SJSA1 (cell line): ENCODE measurements at regions not wholly inside any gene's neighbourhood (a gene's known extent, or its start where the extent isn't known, plus 50 kb on each side); places are given as distances from the start of the nearest gene placed in this dataset.

Experiments used
- DNase-seq, 2 experiments: peaks; one replicate each; pipeline ENCODE4 v3.0.0-alpha.2; 2015 to 2020; ENCODE audit warnings: low spot score in 2 of 2, low read depth in 1 of 2
- H3K27ac ChIP-seq: fragments of 250-450 bp; sonication (Bioruptor Pico); 2 replicates; pipeline ENCODE4 v1.5.1; 2020; ENCODE audit warnings: mild to moderate bottlenecking, moderate library complexity
- H3K27me3 ChIP-seq: fragments of 250-450 bp; sonication (Bioruptor Pico); replicated peaks from 2 replicates; pipeline ENCODE4 v1.5.1; 2020; ENCODE audit warnings: mild to moderate bottlenecking, moderate library complexity
- H3K36me3 ChIP-seq: fragments of 250-450 bp; sonication (Bioruptor Pico); 2 replicates; pipeline ENCODE4 v1.5.1; 2020; ENCODE audit warnings: mild to moderate bottlenecking
- H3K4me1 ChIP-seq: fragments of 250-450 bp; sonication (Bioruptor Pico); replicated peaks from 2 replicates; pipeline ENCODE4 v1.6.1; 2021; ENCODE audit warnings: mild to moderate bottlenecking
- H3K4me3 ChIP-seq: fragments of 250-450 bp; sonication (Bioruptor Pico); 2 replicates; pipeline ENCODE4 v1.5.1; 2020; ENCODE audit warnings: mild to moderate bottlenecking
- H3K9me3 ChIP-seq: fragments of 250-450 bp; sonication (Bioruptor Pico); replicated peaks from 2 replicates; pipeline ENCODE4 v1.5.1; 2020; ENCODE audit warnings: mild to moderate bottlenecking

DNA sequence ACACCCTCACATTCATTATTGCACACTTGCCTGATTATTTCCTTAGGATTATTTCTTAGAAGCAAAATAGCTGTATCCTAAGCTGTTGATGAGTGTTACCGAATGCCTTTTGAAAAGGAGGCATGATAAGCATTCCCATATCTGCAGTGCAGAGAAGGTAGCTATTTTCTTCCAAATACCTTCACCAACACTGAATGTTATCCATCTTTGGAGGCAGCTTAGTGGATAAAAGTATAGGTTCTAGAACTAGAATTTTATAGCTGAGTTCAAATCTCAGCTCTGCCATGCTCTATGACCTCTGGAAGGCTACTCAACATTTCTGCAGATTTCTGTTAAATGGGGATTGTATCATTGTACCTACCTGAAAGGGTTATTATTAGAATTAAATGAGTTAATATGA is 185.0 kb upstream of the CCDC150 start:
- no peaks in the 10 kb centered on the region for H3K36me3 ChIP-seq
- H3K9me3 ChIP-seq, result no peaks in the 10 kb centered on the region
- H3K27me3 ChIP-seq, result no peaks in the 10 kb centered on the region
- H3K27ac ChIP-seq, result no peak overlapping the region
- H3K4me3 ChIP-seq, result no peak overlapping the region
- DNase-seq, result no peak
- peaks cover 8% of the 10 kb centered on the region for H3K4me1 ChIP-seq

GRCh38 chr2:196459539-196459938 is 180.0 kb upstream of the CCDC150 start:
- Histone ChIP-seq H3K4me1 (peaks cover 12% of the 10 kb centered on the region), H3K27me3 (no peaks in the 10 kb centered on the region; the same call in 1 of the 2 replicates), H3K36me3 (no peaks in the 10 kb centered on the region), H3K27ac (no peak overlapping the region), H3K4me3 (no peak overlapping the region), H3K9me3 (no peaks in the 10 kb centered on the region)
- DNase-seq, result peak; percentile 54 to 59

- no peaks in the 10 kb centered on the region for H3K9me3 ChIP-seq
- no peaks in the 10 kb centered on the region; the same call in 1 of the 2 replicates for H3K27me3 ChIP-seq
- no peak for DNase-seq
- H3K4me3 ChIP-seq, result no peak overlapping the region
- no peak overlapping the region for H3K27ac ChIP-seq
- H3K4me1 ChIP-seq, result peaks cover 12% of the 10 kb centered on the region
- no peaks in the 10 kb centered on the region for H3K36me3 ChIP-seq
Measured at GRCh38 chr2:196463706-196464105, 175.8 kb upstream of the CCDC150 start.

GRCh38 chr2:196464311-196464710 is 175.2 kb upstream of the CCDC150 start:
- Histone ChIP-seq H3K4me1 (peaks cover 6% of the 10 kb centered on the region), H3K4me3 (no peak overlapping the region), H3K36me3 (no peaks in the 10 kb centered on the region), H3K27ac (no peak overlapping the region), H3K9me3 (no peaks in the 10 kb centered on the region), H3K27me3 (no peaks in the 10 kb centered on the region; the same call in 1 of the 2 replicates)
- DNase-seq, result no peak

DNA sequence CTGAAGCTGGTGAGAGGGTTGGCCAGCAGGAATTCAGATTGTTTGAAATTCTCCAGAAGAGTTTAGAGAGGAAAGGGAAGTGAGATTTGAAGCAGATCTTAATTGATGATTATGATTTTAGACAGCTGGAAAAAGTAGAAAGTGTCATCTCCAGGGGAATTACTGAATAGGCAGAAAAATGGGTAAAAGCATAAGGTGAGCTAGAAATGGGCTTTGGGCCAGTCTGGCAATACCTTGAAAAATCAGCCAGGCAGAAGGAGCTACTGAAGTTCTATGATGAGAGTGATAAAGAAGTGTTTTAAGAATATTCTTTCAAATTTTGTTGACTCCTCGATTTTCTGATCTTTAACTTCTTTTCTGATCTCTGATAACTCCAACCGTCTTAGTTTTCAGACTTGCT is 172.9 kb upstream of the CCDC150 start:
- no peaks in the 10 kb centered on the region for H3K36me3 ChIP-seq
- no peak for DNase-seq

GRCh38 chr2:196468394-196468793 is 171.1 kb upstream of the CCDC150 start:
- H3K4me1 ChIP-seq, result no peaks in the 10 kb centered on the region
- no peak for DNase-seq
- no peaks in the 10 kb centered on the region for H3K36me3 ChIP-seq

More for the DNA sequence above, 172.9 kb upstream of the CCDC150 start:
- H3K9me3 ChIP-seq, result no peaks in the 10 kb centered on the region
- H3K4me3 ChIP-seq, result no peak overlapping the region
- no peak overlapping the region for H3K27ac ChIP-seq
- no peaks in the 10 kb centered on the region; the same call in 1 of the 2 replicates for H3K27me3 ChIP-seq
- no peaks in the 10 kb centered on the region for H3K4me1 ChIP-seq

DNA sequence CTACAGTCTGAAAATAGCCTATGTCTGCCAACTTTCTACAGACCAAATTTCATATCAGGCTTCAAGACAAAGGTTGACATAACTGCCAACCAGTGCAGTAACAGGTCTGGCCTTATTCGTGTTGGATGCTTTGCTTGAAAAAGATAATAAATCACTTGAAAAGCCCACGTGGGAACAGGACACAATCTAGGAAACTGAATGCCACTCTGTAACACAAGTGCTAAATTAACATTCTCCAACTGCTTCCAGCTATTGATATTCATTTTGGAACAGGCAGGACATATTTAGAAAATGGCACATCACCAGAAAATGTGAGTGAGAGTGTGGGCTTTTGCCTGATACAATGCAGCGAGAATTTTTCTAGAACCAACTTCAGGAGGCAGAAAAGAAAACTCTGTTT is 165.9 kb upstream of the CCDC150 start:
- Histone ChIP-seq H3K4me3 (no peak overlapping the region), H3K27me3 (no peaks in the 10 kb centered on the region), H3K4me1 (no peaks in the 10 kb centered on the region), H3K36me3 (no peaks in the 10 kb centered on the region), H3K27ac (no peak overlapping the region), H3K9me3 (no peaks in the 10 kb centered on the region)
- no peak for DNase-seq

More at GRCh38 chr2:196468394-196468793, 171.1 kb upstream of the CCDC150 start:
- Histone ChIP-seq H3K27me3 (no peaks in the 10 kb centered on the region), H3K4me3 (no peak overlapping the region), H3K27ac (no peak overlapping the region), H3K9me3 (no peaks in the 10 kb centered on the region)

DNA sequence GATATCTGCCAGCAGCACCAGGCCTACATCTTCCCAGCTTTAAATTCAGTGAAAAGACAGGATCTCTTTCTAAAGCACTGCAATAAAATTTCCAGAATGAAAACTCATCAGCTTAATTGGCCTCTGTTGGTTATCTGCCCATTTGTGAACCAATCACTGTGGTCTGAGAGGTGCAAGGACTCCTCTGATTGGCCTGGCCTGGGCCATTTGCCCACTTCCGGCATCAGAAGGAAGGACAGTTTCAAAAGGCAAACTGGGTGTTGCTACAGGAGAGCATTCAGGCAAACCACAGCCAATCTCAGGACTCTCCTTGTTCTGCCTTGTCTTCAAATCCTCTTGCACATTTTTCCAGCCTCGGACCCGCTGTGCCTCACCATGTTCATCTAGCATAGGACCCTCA is 163.9 kb upstream of the CCDC150 start:
- H3K27ac ChIP-seq, result no peak overlapping the region
- no peaks in the 10 kb centered on the region for H3K36me3 ChIP-seq
- H3K9me3 ChIP-seq, result no peaks in the 10 kb centered on the region
- no peaks in the 10 kb centered on the region for H3K27me3 ChIP-seq
- DNase-seq, result no peak
- no peak overlapping the region for H3K4me3 ChIP-seq
- H3K4me1 ChIP-seq, result no peaks in the 10 kb centered on the region

- Histone ChIP-seq H3K9me3 (no peaks in the 10 kb centered on the region), H3K4me1 (peaks cover 7% of the 10 kb centered on the region; the same call in 1 of the 2 replicates), H3K4me3 (no peak overlapping the region), H3K27me3 (no peaks in the 10 kb centered on the region; the same call in 1 of the 2 replicates), H3K36me3 (no peaks in the 10 kb centered on the region), H3K27ac (no peak overlapping the region)
- no peak for DNase-seq
Measured at GRCh38 chr2:196478588-196478987, 160.9 kb upstream of the CCDC150 start.

- H3K27me3 ChIP-seq, result no peaks in the 10 kb centered on the region; the same call in 1 of the 2 replicates
- H3K4me3 ChIP-seq, result no peak overlapping the region
- no peaks in the 10 kb centered on the region for H3K36me3 ChIP-seq
- peaks cover 7% of the 10 kb centered on the region; the same call in 1 of the 2 replicates for H3K4me1 ChIP-seq
- H3K9me3 ChIP-seq, result no peaks in the 10 kb centered on the region
- no peak overlapping the region for H3K27ac ChIP-seq
- DNase-seq, result no peak
Measured at GRCh38 chr2:196479350-196479749, 160.2 kb upstream of the CCDC150 start.

DNA sequence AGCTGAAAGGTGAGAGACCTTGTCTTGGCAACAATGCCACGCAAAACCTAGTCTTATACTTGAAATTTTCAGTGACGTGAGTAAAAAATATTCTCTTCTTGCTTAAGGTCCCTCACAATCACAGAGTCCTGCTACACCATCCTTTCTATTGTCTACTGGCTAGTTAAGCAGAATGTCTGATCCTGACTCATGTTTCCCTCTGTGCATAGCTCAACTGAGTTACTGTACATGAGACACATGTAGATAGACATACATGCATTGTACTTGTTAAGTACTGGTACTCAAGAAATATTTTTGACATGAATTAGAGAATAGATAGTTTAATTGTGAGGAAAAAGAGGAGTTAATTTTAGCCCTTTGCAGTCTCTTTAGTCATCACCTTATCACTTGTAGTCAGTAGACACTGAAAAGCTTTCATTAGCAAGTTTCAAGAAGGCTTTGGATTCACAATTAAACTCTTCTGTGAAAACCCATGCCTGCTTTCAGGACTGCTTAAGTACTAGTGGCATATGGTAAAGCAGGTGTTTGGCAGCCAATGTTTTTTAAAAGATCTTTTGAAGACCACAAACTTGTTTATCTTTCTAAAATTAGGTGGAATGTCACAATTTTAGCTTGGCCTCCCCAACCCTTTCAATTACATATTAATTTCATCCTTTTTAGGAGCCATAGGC is 158.7 kb upstream of the CCDC150 start:
- Histone ChIP-seq H3K4me3 (no peak overlapping the region), H3K27ac (no peak overlapping the region), H3K9me3 (no peaks in the 10 kb centered on the region), H3K4me1 (peaks cover 7% of the 10 kb centered on the region; the same call in 1 of the 2 replicates), H3K27me3 (no peaks in the 10 kb centered on the region; the same call in 1 of the 2 replicates), H3K36me3 (no peaks in the 10 kb centered on the region)
- DNase-seq, result no peak

- Histone ChIP-seq H3K4me1 (peaks cover 7% of the 10 kb centered on the region; the same call in 1 of the 2 replicates), H3K27me3 (no peaks in the 10 kb centered on the region; the same call in 1 of the 2 replicates), H3K36me3 (no peaks in the 10 kb centered on the region), H3K4me3 (no peak overlapping the region), H3K27ac (no peak overlapping the region), H3K9me3 (no peaks in the 10 kb centered on the region)
- DNase-seq, result no peak
Measured at GRCh38 chr2:196481324-196481697, 158.2 kb upstream of the CCDC150 start.

DNA sequence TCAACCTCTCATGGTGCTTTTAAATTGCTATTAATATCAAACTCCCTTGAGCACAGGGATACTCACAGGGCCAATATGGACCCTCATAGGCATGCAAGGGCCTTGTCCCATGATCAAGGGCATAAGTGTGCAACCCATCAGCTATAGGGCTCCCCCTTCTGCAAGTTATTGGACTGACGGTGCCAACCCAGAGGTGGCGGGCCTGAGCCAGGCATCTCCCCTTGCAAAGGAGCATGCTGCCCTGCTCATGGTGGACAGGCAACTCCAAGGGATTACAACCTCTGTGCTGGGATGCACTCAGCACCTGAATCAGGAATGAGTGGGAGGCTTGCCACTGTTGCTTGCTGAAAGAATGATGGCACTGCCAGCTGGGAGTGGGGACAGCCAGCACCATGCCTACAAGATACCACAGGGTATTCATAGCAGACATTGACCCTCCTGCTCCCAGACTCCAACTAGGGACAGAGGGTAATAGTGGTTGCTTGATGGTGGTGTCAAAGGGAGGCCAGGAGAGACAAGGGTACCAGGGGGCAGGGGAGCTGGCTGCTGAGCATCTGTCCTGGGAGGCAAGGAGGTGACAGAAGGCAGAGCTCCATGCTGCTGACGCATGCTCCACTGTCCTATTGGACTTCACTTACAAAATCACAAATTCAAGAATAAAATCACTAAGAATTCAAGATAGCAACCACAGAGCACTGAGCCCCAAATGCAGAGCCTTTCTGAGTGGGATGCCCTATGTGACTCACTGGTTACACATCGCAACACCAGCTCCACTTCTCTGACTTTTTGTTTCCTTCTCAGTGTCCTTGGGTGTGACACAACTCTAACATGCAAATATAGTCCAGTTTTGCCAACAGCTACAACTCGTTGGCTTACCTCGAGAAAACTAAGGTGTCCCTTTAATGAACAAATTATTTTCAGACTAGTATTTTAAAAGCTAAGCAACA is 157.1 kb upstream of the CCDC150 start:
- no peak for DNase-seq
- Histone ChIP-seq H3K4me3 (no peak overlapping the region), H3K9me3 (no peaks in the 10 kb centered on the region), H3K36me3 (no peaks in the 10 kb centered on the region), H3K27ac (no peak overlapping the region), H3K4me1 (peaks cover 7% of the 10 kb centered on the region; the same call in 1 of the 2 replicates), H3K27me3 (no peaks in the 10 kb centered on the region; the same call in 1 of the 2 replicates)

GRCh38 chr2:196486146-196486545 is 153.4 kb upstream of the CCDC150 start:
- no peak for DNase-seq
- no peaks in the 10 kb centered on the region for H3K36me3 ChIP-seq
- no peaks in the 10 kb centered on the region for H3K9me3 ChIP-seq
- no peak overlapping the region for H3K27ac ChIP-seq
- H3K4me3 ChIP-seq, result no peak overlapping the region
- H3K4me1 ChIP-seq, result peaks cover 5% of the 10 kb centered on the region; the same call in 1 of the 2 replicates
- no peaks in the 10 kb centered on the region; the same call in 1 of the 2 replicates for H3K27me3 ChIP-seq
